ENCODE measurements at regions not wholly inside any gene's neighbourhood (a gene's known extent, or its start where the extent isn't known, plus 50 kb on each side); places are given as distances from the start of the nearest gene placed in this dataset.

DNA sequence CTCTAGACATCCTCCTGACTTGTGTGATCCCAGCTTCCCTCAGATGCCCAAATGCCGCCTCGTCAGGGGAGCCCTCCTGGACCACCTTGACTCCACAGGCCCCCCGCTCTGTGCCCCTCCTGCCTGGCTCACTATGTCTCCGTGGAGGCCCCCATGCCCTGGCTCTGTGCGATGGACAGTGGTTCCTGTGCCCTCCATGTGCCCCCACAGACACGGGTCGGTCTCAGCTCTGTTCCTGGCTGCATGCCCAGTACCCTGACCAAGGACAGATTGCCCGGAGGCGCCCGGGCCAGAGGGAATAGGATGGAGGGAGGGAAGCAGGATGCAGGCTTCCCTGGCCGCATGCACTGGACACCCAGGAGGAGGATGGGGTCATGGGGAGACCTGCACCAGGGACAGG is 1274.6 kb downstream of the BRD1 start:
- no peak overlapping the region for H3K4me3 ChIP-seq (ENCODE audit: low read length)
- no peak for DNase-seq (ENCODE audit: low read depth)
- TF ChIP-seq, protein P1, sequence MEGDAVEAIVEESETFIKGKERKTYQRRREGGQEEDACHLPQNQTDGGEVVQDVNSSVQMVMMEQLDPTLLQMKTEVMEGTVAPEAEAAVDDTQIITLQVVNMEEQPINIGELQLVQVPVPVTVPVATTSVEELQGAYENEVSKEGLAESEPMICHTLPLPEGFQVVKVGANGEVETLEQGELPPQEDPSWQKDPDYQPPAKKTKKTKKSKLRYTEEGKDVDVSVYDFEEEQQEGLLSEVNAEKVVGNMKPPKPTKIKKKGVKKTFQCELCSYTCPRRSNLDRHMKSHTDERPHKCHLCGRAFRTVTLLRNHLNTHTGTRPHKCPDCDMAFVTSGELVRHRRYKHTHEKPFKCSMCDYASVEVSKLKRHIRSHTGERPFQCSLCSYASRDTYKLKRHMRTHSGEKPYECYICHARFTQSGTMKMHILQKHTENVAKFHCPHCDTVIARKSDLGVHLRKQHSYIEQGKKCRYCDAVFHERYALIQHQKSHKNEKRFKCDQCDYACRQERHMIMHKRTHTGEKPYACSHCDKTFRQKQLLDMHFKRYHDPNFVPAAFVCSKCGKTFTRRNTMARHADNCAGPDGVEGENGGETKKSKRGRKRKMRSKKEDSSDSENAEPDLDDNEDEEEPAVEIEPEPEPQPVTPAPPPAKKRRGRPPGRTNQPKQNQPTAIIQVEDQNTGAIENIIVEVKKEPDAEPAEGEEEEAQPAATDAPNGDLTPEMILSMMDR (IDR thresholded peaks at IDR 0.05; ENCODE audit: insufficient read depth, low read depth, low read length, missing control alignments): no peak

DNA sequence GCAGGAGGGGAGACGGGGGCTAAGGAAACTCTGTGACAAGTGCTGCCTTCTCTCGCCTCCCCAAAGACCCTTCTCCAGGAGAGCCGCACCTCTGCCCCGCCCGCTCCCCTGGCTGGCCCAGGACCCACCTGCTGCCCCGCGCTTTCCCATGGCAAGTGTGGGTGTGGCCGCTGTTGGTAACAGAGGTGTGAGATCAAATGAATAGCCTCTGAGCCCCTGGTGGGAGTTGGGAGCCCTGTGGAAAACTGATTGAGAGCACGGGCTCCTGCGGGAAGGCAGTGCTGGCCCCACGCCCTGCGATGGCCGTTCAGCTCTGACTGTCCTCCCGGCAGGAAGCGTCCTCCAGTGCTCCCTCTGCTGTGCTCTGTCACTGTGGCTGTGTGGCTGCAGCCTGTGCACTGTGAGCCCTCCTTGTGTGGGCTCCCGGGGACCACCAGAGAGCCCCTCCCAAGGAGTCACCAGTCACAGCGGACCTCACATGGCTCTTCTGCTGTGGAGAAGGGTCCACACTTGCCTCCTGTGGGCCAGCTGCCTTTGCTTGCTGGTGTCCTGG is 1275.9 kb downstream of the BRD1 start:
- TF ChIP-seq, protein P1 (IDR thresholded peaks at IDR 0.05; ENCODE audit: insufficient read depth, low read depth, low read length, missing control alignments): no peak
- H3K4me3 ChIP-seq (ENCODE audit: low read length): no peak overlapping the region
- no peak for DNase-seq (ENCODE audit: low read depth)

DNA sequence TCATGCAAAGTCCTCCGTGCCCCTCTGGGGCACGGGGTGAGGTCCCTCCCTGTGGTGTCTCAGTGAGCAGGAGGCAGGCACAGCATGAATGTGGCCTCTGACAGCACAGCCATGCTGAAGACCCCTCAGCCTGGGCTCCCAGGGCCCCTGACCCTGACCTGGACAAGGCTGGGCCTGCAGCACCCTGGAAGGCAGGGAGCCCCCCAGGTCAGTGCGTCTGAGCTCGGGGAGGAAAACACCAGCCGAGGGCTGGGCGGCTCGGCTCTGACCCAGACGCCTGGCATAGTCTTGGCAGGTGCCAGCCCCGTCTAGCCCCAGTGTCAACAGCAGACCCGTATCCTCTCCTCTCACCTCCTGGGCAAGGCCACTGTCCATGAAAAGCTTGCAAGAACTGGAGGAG is 1276.6 kb downstream of the BRD1 start:
- TF ChIP-seq, protein P1 (IDR thresholded peaks at IDR 0.05; ENCODE audit: insufficient read depth, low read depth, low read length, missing control alignments): no peak
- no peak for DNase-seq (ENCODE audit: low read depth)

DNA sequence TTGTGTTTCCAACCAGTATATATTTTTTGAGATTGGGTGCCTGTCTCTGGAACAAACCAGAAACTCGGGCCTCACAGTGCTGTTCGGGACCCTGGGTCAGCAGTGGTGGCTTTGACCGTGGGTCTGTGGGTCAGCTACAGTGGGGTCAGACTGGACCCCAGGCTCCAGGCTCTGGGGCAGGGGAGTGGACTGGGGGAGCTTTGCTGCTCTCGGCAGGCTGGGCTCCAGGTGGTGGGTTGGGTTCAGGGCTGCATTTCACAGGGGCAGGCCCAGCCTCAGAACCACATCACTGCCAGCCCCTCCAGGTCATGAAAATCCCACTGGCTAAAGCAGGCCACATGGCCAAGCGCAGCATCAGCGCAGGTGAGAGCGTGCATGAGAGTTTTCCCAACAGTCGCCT is 1279.3 kb downstream of the BRD1 start:
- TF ChIP-seq, protein P1 (IDR thresholded peaks at IDR 0.05; ENCODE audit: insufficient read depth, low read depth, low read length, missing control alignments): no peak
- no peak for DNase-seq (ENCODE audit: low read depth)
- H3K4me3 ChIP-seq (ENCODE audit: low read length): no peak overlapping the region

More for the DNA sequence above, 1276.6 kb downstream of the BRD1 start:
- H3K4me3 ChIP-seq (ENCODE audit: low read length): no peak overlapping the region

DNA sequence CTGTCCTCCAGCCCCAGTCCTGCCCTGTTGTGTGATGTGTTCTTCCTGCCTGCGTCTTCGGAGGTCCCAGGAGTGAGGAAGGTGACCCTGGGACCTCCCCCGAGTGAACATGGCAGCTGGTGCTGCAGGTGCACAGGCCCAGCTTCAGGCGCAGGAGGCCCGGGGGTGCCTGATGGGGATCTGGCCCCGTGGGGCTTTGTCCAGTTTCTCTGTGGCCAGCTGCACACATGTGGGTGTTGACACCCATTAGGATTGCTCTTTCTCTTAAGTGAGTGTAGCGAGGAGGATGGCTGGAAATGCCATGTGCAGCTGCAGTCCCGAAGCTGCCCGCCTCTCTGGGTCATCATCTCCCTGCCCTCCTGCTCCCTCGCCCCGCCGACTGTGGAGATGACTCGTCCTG is 1279.7 kb downstream of the BRD1 start:
- TF ChIP-seq, protein P1 (IDR thresholded peaks at IDR 0.05; ENCODE audit: insufficient read depth, low read depth, low read length, missing control alignments): no peak
- DNase-seq (ENCODE audit: low read depth): no peak
- no peak overlapping the region for H3K4me3 ChIP-seq (ENCODE audit: low read length)

DNA sequence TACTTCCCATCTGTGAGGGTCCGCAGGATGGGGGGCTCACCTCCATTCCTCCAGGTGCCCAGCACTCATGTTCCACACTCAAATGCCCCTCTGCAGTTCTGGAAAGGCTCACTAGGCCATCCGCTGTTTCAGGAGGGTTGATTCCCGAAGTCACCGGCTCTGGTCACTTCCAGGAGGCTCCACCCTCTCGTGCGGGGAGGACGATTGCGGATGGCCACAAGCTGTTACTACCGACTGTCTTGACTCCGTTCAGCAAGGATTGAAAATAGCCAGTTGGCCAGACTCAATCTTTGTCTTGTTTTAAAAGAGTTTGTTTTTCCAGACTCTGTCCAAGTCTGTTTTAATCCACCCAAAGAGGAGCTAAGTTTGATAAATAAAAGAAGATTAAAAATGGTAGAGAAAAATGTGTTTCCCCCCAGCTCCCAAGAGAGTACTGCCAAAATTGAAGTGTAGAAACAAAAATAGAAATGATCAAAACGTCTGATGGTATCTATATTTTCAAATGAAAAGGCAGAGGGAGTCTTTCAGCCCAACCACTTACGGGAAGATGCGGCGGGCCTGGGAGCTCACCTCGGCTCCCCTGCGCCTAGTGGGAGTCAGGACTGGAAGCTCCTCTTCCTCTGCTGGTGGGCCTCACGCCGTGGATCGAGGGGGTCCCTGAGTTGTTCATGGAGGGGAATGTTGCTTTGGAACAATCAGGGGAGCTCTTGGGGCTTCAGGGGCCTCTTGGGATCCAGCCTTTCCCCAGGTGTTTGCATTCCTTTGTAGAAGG is 1280.8 kb downstream of the BRD1 start:
- H3K4me3 ChIP-seq (ENCODE audit: low read length): no peak overlapping the region
- DNase-seq (ENCODE audit: low read depth): no peak
- TF ChIP-seq, protein P1 (IDR thresholded peaks at IDR 0.05; ENCODE audit: insufficient read depth, low read depth, low read length, missing control alignments): no peak

DNA sequence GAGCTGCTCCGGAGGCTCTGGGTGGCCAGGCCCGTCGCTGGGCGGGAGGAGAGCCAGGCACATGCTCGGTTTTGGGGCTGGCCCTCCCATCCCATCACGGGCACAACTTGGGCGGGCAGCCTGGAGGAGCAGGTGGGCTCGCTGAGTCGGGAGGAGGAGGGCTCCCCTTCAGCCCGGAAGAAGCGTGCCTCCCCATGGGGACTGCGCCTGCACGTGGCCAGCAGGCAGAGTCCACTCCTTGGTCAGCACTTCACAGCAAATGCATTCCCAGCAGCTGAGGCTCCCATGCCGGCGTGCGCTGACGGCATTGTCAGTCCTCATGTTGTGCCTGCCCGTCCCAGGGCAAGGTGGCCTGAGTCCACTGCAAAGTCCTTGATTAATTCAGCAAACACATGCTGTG is 1281.7 kb downstream of the BRD1 start:
- TF ChIP-seq, protein P1 (IDR thresholded peaks at IDR 0.05; ENCODE audit: insufficient read depth, low read depth, low read length, missing control alignments): no peak
- no peak overlapping the region for H3K4me3 ChIP-seq (ENCODE audit: low read length)
- DNase-seq (ENCODE audit: low read depth): no peak

Data from epithelial cell of esophagus (primary cell).